T-helper 17 cell (primary cell): ENCODE measurements at regions not wholly inside any gene's neighbourhood (a gene's known extent, or its start where the extent isn't known, plus 50 kb on each side); places are given as distances from the start of the nearest gene placed in this dataset.

ENCODE experiments used
- ATAC-seq: fragments of 150-1000 bp; cut with Tn5 transposase; 2 replicates; pipeline ENCODE4 v1.10.0; 2021; ENCODE audit warnings: mild to moderate bottlenecking, moderate library complexity
- DNase-seq, 3 donors: peaks; one replicate each; pipeline versions ENCODE4 v3.0.0 to v3.0.0-alpha.2; 2020 to 2021
- H3K9me3 ChIP-seq: one replicate; pipeline ENCODE4 v1.7.0; 2013; ENCODE audit warnings: low read length, mild to moderate bottlenecking; ENCODE audit not compliant: control insufficient read depth, poor library complexity, severe bottlenecking
- H3K27ac Mint-ChIP-seq: one replicate; pipeline ENCODE4 v1.8.0; 2022; ENCODE audit warnings: mild to moderate bottlenecking, moderate library complexity, mixed read lengths
- H3K27me3 Mint-ChIP-seq: one replicate; pipeline ENCODE4 v1.8.0; 2022; ENCODE audit warnings: mixed read lengths
- H3K36me3 Mint-ChIP-seq: one replicate; pipeline ENCODE4 v1.8.0; 2022; ENCODE audit warnings: low read depth, mixed read lengths
- H3K4me1 Mint-ChIP-seq: one replicate; pipeline ENCODE4 v1.8.0; 2022; ENCODE audit warnings: mild to moderate bottlenecking, mixed read lengths
- H3K4me3 Mint-ChIP-seq: one replicate; pipeline ENCODE4 v1.8.0; 2022; ENCODE audit warnings: mild to moderate bottlenecking, moderate library complexity, mixed read lengths

GRCh38 chr5:165881259-165881658, 2375.8 kb downstream of the MAT2B start:
- Mint-ChIP-seq H3K4me1 (no peaks in the 10 kb centered on the region), H3K27me3 (no peaks in the 10 kb centered on the region), H3K36me3 (no peaks in the 10 kb centered on the region), H3K4me3 (no peak overlapping the region), H3K27ac (no peak overlapping the region)
- ATAC-seq (no peak), DNase-seq (no peak)
- H3K9me3 ChIP-seq = peaks cover 6% of the 10 kb centered on the region

GRCh38 chr5:165882099-165882498, 2376.7 kb downstream of the MAT2B start:
- DNase-seq = no peak
- H3K4me1 Mint-ChIP-seq = no peaks in the 10 kb centered on the region
- H3K4me3 Mint-ChIP-seq = no peak overlapping the region
- no peak for ATAC-seq
- H3K9me3 ChIP-seq = peaks cover 6% of the 10 kb centered on the region
- no peak overlapping the region for H3K27ac Mint-ChIP-seq
- no peaks in the 10 kb centered on the region for H3K27me3 Mint-ChIP-seq
- no peaks in the 10 kb centered on the region for H3K36me3 Mint-ChIP-seq

GRCh38 chr5:165885623-165886350, 2380.4 kb downstream of the MAT2B start:
- H3K9me3 ChIP-seq = peaks cover 6% of the 10 kb centered on the region
- Mint-ChIP-seq H3K4me1 (no peaks in the 10 kb centered on the region), H3K4me3 (no peak overlapping the region), H3K27ac (no peak overlapping the region), H3K27me3 (no peaks in the 10 kb centered on the region), H3K36me3 (no peaks in the 10 kb centered on the region)
- ATAC-seq = no peak
- no peak for DNase-seq

- Mint-ChIP-seq H3K4me3 (no peak overlapping the region), H3K27me3 (no peaks in the 10 kb centered on the region), H3K4me1 (no peaks in the 10 kb centered on the region), H3K36me3 (no peaks in the 10 kb centered on the region), H3K27ac (no peak overlapping the region)
- DNase-seq (no peak), ATAC-seq (no peak)
- peaks cover 4% of the 10 kb centered on the region for H3K9me3 ChIP-seq
Measured at GRCh38 chr5:165887147-165887546, 2381.7 kb downstream of the MAT2B start.

- Mint-ChIP-seq H3K4me1 (no peaks in the 10 kb centered on the region), H3K4me3 (no peak overlapping the region), H3K36me3 (no peaks in the 10 kb centered on the region), H3K27ac (no peak overlapping the region), H3K27me3 (no peaks in the 10 kb centered on the region)
- ATAC-seq (no peak), DNase-seq (no peak)
- H3K9me3 ChIP-seq = no peaks in the 10 kb centered on the region
Measured at GRCh38 chr5:165892383-165892782, 2387.0 kb downstream of the MAT2B start.

GRCh38 chr5:165894916-165895315, 2389.5 kb downstream of the MAT2B start:
- no peaks in the 10 kb centered on the region for H3K9me3 ChIP-seq
- Mint-ChIP-seq H3K4me1 (no peaks in the 10 kb centered on the region), H3K4me3 (no peak overlapping the region), H3K27me3 (no peaks in the 10 kb centered on the region), H3K27ac (no peak overlapping the region), H3K36me3 (no peaks in the 10 kb centered on the region)
- ATAC-seq = no peak
- no peak for DNase-seq

- DNase-seq = no peak
- H3K27me3 Mint-ChIP-seq = no peaks in the 10 kb centered on the region
- H3K9me3 ChIP-seq = no peaks in the 10 kb centered on the region
- no peak overlapping the region for H3K27ac Mint-ChIP-seq
- H3K4me3 Mint-ChIP-seq = no peak overlapping the region
- ATAC-seq = no peak
- H3K36me3 Mint-ChIP-seq = no peaks in the 10 kb centered on the region
- no peaks in the 10 kb centered on the region for H3K4me1 Mint-ChIP-seq
Measured at GRCh38 chr5:165903835-165904234, 2387.6 kb upstream of the WWC1 start.

GRCh38 chr5:165906871-165907270, 2384.6 kb upstream of the WWC1 start:
- Mint-ChIP-seq H3K27me3 (no peaks in the 10 kb centered on the region), H3K27ac (no peak overlapping the region), H3K4me3 (no peak overlapping the region), H3K36me3 (no peaks in the 10 kb centered on the region), H3K4me1 (no peaks in the 10 kb centered on the region)
- H3K9me3 ChIP-seq = no peaks in the 10 kb centered on the region
- DNase-seq = no peak
- no peak for ATAC-seq

- DNase-seq (no peak), ATAC-seq (no peak)
- Mint-ChIP-seq H3K27ac (no peak overlapping the region), H3K4me1 (no peaks in the 10 kb centered on the region), H3K4me3 (no peak overlapping the region), H3K36me3 (no peaks in the 10 kb centered on the region), H3K27me3 (no peaks in the 10 kb centered on the region)
- H3K9me3 ChIP-seq = no peaks in the 10 kb centered on the region
Measured at GRCh38 chr5:165913059-165913458, 2378.4 kb upstream of the WWC1 start.

GRCh38 chr5:165914456-165914855, 2377.0 kb upstream of the WWC1 start:
- no peak overlapping the region for H3K27ac Mint-ChIP-seq
- no peak overlapping the region for H3K4me3 Mint-ChIP-seq
- H3K9me3 ChIP-seq = no peaks in the 10 kb centered on the region
- no peaks in the 10 kb centered on the region for H3K36me3 Mint-ChIP-seq
- DNase-seq (no peak), ATAC-seq (no peak)
- H3K27me3 Mint-ChIP-seq = no peaks in the 10 kb centered on the region
- no peaks in the 10 kb centered on the region for H3K4me1 Mint-ChIP-seq

GRCh38 chr5:165919196-165919595, 2372.2 kb upstream of the WWC1 start:
- H3K9me3 ChIP-seq = no peaks in the 10 kb centered on the region
- no peaks in the 10 kb centered on the region for H3K27me3 Mint-ChIP-seq
- no peak overlapping the region for H3K27ac Mint-ChIP-seq
- DNase-seq (no peak), ATAC-seq (no peak)
- no peaks in the 10 kb centered on the region for H3K4me1 Mint-ChIP-seq
- H3K36me3 Mint-ChIP-seq = no peaks in the 10 kb centered on the region
- H3K4me3 Mint-ChIP-seq = no peak overlapping the region

GRCh38 chr5:165920655-165921054, 2370.8 kb upstream of the WWC1 start:
- no peaks in the 10 kb centered on the region for H3K9me3 ChIP-seq
- Mint-ChIP-seq H3K4me1 (no peaks in the 10 kb centered on the region), H3K27ac (no peak overlapping the region), H3K4me3 (no peak overlapping the region), H3K36me3 (no peaks in the 10 kb centered on the region), H3K27me3 (no peaks in the 10 kb centered on the region)
- ATAC-seq (no peak), DNase-seq (no peak)

- no peak overlapping the region for H3K4me3 Mint-ChIP-seq
- no peaks in the 10 kb centered on the region for H3K4me1 Mint-ChIP-seq
- no peak for ATAC-seq
- H3K27me3 Mint-ChIP-seq = no peaks in the 10 kb centered on the region
- H3K36me3 Mint-ChIP-seq = no peaks in the 10 kb centered on the region
- H3K9me3 ChIP-seq = no peaks in the 10 kb centered on the region
- DNase-seq = no peak
- no peak overlapping the region for H3K27ac Mint-ChIP-seq
Measured at GRCh38 chr5:165928971-165929370, 2362.5 kb upstream of the WWC1 start.

- H3K4me1 Mint-ChIP-seq = no peaks in the 10 kb centered on the region
- H3K27me3 Mint-ChIP-seq = no peaks in the 10 kb centered on the region
- ATAC-seq (no peak), DNase-seq (no peak)
- no peaks in the 10 kb centered on the region for H3K36me3 Mint-ChIP-seq
- no peak overlapping the region for H3K27ac Mint-ChIP-seq
- no peak overlapping the region for H3K4me3 Mint-ChIP-seq
- no peaks in the 10 kb centered on the region for H3K9me3 ChIP-seq
Measured at GRCh38 chr5:165940541-165940940, 2350.9 kb upstream of the WWC1 start.
